HG02938 (cell line): ENCODE measurements at regions not wholly inside any gene's neighbourhood (a gene's known extent, or its start where the extent isn't known, plus 50 kb on each side); places are given as distances from the start of the nearest gene placed in this dataset.
"Not testable (repeated sequence)": the region's sequence is repeated elsewhere in the genome, so short reads cannot be mapped to it uniquely, and the experiment has no call there.

ENCODE experiments used
- ATAC-seq: cut with Tn5 transposase; IDR thresholded peaks from one replicate; pipeline ENCODE4 v1.9.1; 2021; ENCODE audit warnings: mild to moderate bottlenecking, moderate library complexity; ENCODE audit not compliant: unreplicated experiment

DNA sequence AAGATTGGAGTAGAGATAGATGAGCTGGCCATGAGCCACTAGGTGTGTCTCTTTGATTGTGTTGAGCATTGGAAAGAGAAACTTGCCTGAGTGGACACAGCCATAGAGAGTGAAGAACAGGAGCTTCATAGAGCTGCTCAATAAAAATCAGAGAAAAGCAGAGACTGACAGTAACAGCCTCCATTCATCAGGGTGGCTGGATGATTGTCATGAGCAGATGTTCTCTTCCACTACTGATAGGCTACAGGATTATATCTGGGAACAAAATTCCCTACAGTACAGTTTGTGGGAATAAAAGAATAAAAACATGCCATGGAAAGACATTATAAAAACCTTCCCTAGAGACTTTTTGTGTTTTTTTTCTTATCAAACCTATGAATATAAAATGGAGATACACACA lies 404.8 kb upstream of the ACVR2A start:
- ATAC-seq = no peak

DNA sequence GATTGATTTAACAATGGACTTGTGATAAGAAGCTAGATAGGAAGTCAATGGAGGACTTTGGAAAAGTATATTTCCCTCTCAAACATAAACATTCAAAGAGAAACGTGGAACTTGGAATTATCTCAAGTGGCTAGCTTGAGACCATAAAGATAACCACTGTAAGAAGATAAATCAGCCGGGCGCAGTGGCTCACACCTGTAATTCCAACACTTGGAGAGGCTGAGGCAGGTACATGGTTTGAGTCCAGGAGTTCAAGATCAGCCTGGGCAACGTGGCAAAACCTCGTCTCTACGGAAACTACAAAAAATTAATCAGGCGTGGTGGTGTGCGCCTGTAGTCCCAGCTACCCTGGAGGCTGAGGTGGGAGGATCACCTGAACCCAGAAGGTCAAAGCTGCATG lies 405.9 kb upstream of the ACVR2A start:
- ATAC-seq = no peak

DNA sequence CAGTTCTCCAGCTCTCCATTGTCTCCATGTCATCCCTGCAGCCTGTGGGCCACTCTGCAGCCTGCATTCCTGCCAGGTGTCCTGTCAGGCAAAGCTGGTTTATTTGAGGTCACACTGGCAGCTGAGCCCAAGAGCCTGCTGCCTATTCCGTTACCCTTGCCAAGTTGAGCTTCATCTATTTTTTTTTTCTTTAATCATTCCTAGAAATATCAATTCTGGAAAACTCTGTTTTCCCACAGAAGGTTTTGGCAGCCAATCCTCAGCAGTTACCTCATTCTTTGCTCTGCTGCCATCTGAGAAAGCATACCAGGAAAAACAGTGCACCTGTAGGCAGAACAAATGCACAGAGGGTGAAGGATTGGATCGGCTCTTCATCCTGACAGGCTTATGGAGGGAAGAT lies 411.0 kb upstream of the ACVR2A start:
- ATAC-seq = no peak

DNA sequence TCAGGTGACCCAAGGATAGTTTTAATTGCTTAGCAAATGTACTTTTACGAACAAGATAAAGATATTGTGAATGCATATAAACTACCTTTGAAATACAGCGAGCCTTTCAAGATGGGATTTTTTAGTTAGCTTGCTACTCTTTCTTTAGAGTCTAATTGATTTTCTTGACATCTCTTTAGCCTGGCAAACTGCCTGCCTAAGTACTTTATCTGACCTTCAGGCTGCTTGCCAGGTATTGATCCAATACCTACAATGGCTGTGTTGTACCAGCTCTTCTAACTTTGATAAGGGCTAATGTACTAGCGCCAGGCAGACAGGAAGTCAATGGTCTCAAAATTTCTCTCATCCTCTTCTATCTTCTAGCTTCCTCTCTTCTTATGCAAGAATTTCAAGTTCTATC lies 414.4 kb upstream of the ACVR2A start:
- ATAC-seq = no peak

DNA sequence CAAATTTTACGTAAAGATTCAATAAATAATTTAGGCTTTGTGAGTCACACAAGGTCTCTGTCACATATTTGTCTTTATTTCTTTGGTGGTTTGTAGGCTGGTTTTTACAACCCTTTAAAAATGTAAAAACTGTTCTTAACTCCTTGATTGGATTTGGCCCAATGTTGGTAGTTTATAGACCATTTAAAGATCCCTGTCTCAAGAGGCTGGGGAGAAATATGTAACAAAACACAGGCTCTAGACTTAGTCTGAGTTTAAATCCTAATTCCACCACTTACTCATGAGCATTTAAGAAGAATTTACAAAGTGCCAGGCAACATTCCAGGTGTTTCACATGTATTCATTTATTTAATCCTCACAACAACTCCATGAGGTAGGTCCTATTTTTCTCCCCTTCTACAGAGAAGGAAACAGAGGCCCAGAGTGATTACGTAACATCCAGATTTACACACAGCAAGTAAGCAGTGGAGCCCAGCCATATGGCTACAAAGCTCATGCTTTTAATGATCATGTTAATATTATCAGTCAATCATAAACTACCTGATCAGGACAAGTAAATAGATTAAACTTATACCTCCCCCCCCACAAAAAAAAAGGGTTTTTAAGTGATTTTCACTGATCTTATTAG lies 416.6 kb upstream of the ACVR2A start:
- ATAC-seq = no peak

DNA sequence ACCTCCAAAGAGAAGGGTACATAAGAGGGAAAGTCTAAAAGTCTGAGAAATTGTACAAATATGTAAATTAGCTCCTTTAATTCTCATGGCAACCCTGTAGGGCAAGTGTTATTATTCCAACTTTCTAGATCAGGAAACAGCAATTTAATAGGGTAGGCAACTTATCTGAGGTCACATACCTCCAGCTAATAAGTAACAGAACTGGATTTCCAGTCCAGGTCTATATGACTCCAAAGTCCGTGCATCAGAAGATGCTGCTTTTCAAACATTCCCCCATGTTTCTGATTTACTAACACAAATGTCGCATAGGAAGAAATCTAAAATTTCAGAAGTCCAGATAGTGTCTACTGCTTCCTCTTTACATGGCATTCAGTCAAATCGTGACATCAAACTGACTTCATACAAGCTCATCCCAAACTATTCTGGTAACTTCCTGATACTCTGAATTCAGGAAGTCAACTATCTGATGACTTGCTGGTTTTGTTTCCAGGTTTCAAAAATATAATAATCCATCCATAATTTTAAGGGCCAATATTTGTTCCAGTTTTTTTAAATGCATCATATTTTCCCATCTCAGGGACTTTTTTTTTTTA lies 419.3 kb upstream of the ACVR2A start:
- ATAC-seq = no peak

- ATAC-seq = no peak
These were observed 420.1 kb upstream of the ACVR2A start for GRCh38 chr2:147424766-147425165.

DNA sequence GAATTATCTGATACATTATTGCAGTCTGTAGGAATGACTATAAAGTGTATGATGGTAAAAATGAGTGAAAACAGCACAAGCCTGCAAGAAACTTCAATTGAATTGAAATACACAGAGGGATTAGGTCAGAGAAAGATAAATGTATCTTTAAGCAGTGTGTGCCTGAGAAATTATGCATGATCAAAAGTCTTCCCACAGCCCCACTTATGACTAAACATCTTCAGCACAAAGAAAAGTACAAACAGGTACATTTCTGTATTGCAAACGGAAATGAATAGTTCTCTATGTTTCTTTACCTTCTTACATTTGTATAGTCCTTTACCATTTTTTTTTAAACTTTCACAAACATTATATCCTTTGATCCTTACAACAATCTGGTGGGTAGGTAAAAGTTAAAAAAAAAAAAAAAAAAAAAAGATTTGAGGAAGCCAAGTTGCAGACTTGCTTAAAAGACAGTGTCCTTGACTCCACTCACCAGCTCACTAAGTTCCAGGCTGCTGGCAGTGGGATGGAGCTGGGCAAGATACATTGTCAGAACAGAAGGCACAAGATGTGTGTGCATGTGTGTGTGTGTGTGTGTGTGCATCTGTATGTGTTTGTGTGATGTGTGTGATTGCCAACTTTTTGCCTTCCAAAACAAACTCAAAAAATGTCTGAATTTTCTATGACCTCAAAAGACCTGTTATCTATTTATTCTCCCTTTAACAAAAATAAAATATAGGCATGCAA lies 423.7 kb upstream of the ACVR2A start:
- no peak for ATAC-seq

DNA sequence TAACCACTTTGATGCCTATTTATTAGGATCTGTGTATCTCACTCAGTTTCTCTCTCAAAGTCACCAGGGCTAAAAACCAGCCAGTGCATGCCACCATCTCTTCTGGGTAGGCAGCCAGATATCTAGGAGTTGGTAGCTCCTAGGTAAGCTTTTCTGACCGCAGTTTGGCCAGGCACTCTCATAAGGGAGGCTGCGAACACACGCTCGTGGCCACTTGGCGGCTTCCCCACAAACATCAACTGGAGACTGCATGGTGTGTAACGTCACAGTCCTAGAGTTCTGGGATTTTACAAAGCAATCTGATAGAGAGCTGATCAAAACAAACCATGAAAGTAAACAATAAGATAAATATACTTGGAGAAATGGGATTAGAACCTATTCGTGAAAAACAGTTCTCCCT lies 424.3 kb upstream of the ACVR2A start:
- no peak for ATAC-seq

DNA sequence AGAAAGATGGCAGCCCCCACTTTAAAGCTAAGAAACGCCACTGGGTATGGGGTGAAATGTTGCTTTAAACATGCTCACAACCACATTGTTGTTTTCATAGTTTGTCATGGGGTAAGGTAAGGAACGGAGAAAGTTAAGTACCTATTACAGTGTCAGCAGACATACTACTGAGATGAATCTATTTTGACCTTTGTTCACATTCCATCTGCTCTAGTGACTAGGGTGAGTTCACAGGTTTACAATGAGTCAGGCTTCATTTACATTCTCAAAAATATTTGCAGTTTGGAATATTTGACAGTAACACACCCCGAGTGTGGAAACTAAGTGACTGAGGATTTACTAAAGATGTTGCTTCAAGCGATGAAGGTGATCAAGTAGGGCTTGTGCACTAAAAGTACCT lies 428.7 kb upstream of the ACVR2A start:
- no peak for ATAC-seq

DNA sequence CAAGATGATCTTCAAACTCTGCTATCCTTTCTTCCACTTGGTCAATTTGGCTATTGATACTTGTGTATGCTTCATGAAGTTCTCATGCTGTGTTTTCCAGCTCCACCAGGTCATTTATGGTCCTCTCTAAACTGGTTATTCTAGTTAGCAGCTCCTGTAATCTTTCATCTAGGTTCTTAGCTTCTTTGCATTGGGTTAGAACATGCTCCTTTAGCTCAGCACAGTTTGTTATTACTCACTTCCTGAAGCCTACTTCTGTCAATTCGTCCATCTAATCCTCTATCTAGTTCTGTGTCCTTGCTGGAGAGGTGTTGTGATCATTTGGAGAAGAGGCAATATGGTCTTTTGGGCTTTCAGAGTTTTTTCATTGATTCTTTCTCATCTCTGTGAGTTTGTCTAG lies 430.2 kb upstream of the ACVR2A start:
- ATAC-seq = not testable (repeated sequence)

DNA sequence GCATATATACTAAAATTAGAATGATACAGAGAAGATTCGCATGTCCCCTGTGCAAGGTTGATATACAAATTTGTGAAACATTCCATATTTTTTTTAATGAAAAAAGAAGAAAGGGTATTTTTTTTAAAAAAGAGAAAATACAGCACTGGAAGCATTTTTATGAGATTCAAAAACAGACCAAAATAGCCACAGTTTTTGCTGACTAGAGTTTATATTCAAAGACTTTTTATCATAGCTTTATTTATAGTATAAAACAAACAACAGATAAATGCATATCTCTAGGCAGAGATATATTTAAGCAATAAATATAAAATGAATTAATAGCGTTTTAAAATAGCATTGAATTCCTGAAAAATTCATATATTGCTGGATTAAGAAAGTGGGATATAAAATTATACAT lies 436.5 kb upstream of the ACVR2A start:
- ATAC-seq = no peak

DNA sequence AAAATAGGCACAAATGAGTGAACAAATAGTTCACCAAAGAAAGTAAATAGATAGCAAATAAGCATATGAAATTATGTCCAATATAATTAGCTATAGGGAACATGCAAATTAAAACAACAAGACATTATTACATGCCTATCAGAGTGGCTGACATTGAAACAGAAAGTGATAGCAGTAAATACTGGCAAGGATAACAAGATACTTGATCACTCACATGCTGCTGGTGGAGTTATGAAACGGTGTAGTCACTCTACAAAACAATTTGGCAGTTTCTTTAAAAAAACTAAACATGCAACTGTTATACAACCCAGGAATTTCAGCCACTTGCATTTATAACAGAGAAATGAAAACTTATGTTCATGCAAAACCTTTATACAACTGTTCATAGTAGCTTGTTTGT lies 439.2 kb upstream of the ACVR2A start:
- ATAC-seq = no peak

- ATAC-seq = no peak
These were observed 445.8 kb upstream of the ACVR2A start for GRCh38 chr2:147398996-147399395.

GRCh38 chr2:147398301-147398700 lies 446.5 kb upstream of the ACVR2A start:
- no peak for ATAC-seq

GRCh38 chr2:147396890-147397289 lies 447.9 kb upstream of the ACVR2A start:
- ATAC-seq = no peak

GRCh38 chr2:147394179-147394790 lies 450.5 kb upstream of the ACVR2A start:
- no peak for ATAC-seq

GRCh38 chr2:147392180-147392579 lies 452.6 kb upstream of the ACVR2A start:
- no peak for ATAC-seq

GRCh38 chr2:147390475-147390874 lies 454.4 kb upstream of the ACVR2A start:
- no peak for ATAC-seq

- no peak for ATAC-seq
These were observed 455.6 kb upstream of the ACVR2A start for GRCh38 chr2:147389218-147389617.

DNA sequence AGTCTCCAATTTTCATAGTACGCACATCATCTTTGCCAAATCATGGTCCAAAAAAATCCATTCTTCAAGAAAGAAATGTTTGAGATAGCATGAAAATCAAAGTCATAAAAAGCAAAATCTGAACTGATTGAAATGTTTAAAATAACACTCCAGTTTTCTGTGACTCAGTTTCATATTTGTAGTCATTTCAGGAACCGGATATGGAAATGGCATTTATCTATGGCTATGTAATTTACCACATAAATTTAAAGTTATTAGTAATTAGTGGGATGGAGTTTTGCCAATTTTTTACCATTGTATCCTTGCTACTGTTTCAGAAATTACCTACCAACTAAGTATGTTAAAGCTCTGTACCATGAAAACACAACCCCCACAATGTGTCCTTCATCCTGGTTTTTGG lies 456.6 kb upstream of the ACVR2A start:
- ATAC-seq = no peak

DNA sequence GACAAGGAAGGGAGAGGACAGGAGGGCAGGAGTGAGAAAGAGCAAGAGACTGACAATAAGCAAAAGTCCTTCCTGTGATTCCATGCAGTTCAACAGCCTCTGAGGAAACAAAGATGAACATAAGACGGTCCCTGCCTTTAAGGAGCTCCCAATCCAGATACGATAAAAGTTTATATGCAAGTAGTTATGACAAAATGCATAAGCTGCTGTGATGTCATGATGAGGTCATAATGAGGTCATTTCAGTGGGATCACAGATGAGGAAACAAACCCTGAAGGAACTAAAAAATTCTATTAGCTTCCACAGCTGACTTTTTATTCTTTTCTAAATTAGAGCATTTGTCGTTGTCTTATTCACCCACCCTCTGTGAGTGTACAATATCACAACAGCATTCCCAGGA lies 458.5 kb upstream of the ACVR2A start:
- ATAC-seq = no peak
